WTC11 (cell line): ENCODE measurements at regions not wholly inside any gene's neighbourhood (a gene's known extent, or its start where the extent isn't known, plus 50 kb on each side); places are given as distances from the start of the nearest gene placed in this dataset.

Experiments used
- ATAC-seq: fragments of 200-7000 bp; cut with Tn5 transposase; 2 replicates; pipeline ENCODE4 v1.10.0; 2021; ENCODE audit warnings: mild to moderate bottlenecking, moderate library complexity
- CTCF ChIA-PET: fragments of 300-600 bp; sonication (Branson Sonifier 250); formaldehyde crosslinking; loops from one replicate; lab custom pipeline; 2021; ENCODE audit warnings: antibody characterized with exemption; lab: Charles Lee
- POLR2A ChIA-PET: fragments of 350-600 bp; sonication (Branson Sonifier 250); formaldehyde crosslinking; loops from one replicate; lab custom pipeline; 2021; ENCODE audit warnings: antibody characterized with exemption; lab: Charles Lee
- DNase-seq: peaks from one replicate; pipeline ENCODE4 v3.0.0; 2021; ENCODE audit warnings: low spot score
- H3K27ac Mint-ChIP-seq: 2 replicates; pipeline ENCODE4 v1.8.0; 2021; ENCODE audit warnings: mixed read lengths
- H3K27me3 Mint-ChIP-seq: 2 replicates; pipeline ENCODE4 v1.8.0; 2021; ENCODE audit warnings: low read depth, mild to moderate bottlenecking, moderate library complexity, mixed read lengths
- H3K36me3 Mint-ChIP-seq: 2 replicates; pipeline ENCODE4 v1.8.0; 2021; ENCODE audit warnings: mixed read lengths
- H3K4me1 Mint-ChIP-seq: 2 replicates; pipeline ENCODE4 v1.8.0; 2022; ENCODE audit warnings: mixed read lengths
- H3K4me3 Mint-ChIP-seq: 2 replicates; pipeline ENCODE4 v1.8.0; 2021; ENCODE audit warnings: mild to moderate bottlenecking, moderate library complexity, mixed read lengths
- H3K9me3 Mint-ChIP-seq: 2 replicates; pipeline ENCODE4 v1.8.0; 2021; ENCODE audit warnings: mixed read lengths
- CREB1 ChIP-seq: sonication (generic); formaldehyde crosslinking; IDR thresholded peaks from 2 replicates; pipeline ENCODE4 v1.8.0; 2023; ENCODE audit warnings: mild to moderate bottlenecking, missing genetic modification reagents
- GRHL2 ChIP-seq: fragments of 250-450 bp; sonication (Bioruptor Pico); IDR thresholded peaks from 2 replicates; pipeline ENCODE4 v1.8.0; 2022; ENCODE audit warnings: mild to moderate bottlenecking, moderate library complexity; ENCODE audit not compliant: insufficient replicate concordance, severe bottlenecking
- JUN ChIP-seq: sonication (generic); formaldehyde crosslinking; IDR thresholded peaks from 2 replicates; pipeline ENCODE4 v1.8.0; 2023; ENCODE audit warnings: mild to moderate bottlenecking, missing genetic modification reagents
- MYBL2 ChIP-seq: sonication (generic); formaldehyde crosslinking; IDR thresholded peaks from 2 replicates; pipeline ENCODE4 v1.8.1; 2023; ENCODE audit warnings: mild to moderate bottlenecking, moderate library complexity, missing genetic modification reagents
- NFYB ChIP-seq: sonication (generic); formaldehyde crosslinking; conservative IDR thresholded peaks from 2 replicates; pipeline ENCODE4 v1.8.0; 2022; ENCODE audit warnings: low read depth, missing genetic modification reagents
- NR2C2 ChIP-seq: sonication (generic); formaldehyde crosslinking; IDR thresholded peaks from 2 replicates; pipeline ENCODE4 v1.8.0; 2022; ENCODE audit warnings: mild to moderate bottlenecking, missing genetic modification reagents
- PRRX2 ChIP-seq: fragments of 250-450 bp; sonication (Bioruptor Pico); IDR thresholded peaks from 2 replicates; pipeline ENCODE4 v1.8.0; 2021; ENCODE audit warnings: mild to moderate bottlenecking
- TCF7 ChIP-seq: sonication (generic); formaldehyde crosslinking; IDR thresholded peaks from 2 replicates; pipeline ENCODE4 v1.8.0; 2022; ENCODE audit warnings: mild to moderate bottlenecking, low read depth, missing genetic modification reagents, moderate library complexity
- ZNF232 ChIP-seq: sonication (generic); formaldehyde crosslinking; IDR thresholded peaks from 2 replicates; pipeline ENCODE4 v1.8.0; 2022; ENCODE audit warnings: mild to moderate bottlenecking, missing genetic modification reagents
- ZNF423 ChIP-seq: fragments of 250-450 bp; sonication (Bioruptor Pico); IDR thresholded peaks from 2 replicates; pipeline ENCODE4 v2.1.2; 2022; ENCODE audit warnings: mild to moderate bottlenecking, moderate library complexity
- TF ChIP-seq, protein P1 (sequence below): fragments of 250-450 bp; sonication (Bioruptor Pico); IDR thresholded peaks from 2 replicates; pipeline ENCODE4 v2.1.2; 2022; ENCODE audit warnings: mild to moderate bottlenecking, moderate library complexity
- TF ChIP-seq, protein P2 (sequence below): sonication (generic); formaldehyde crosslinking; IDR thresholded peaks from 2 replicates; pipeline ENCODE4 v1.8.0; 2023; ENCODE audit warnings: missing genetic modification reagents, mild to moderate bottlenecking, borderline replicate concordance
- TF ChIP-seq, protein P3 (sequence below): sonication (generic); formaldehyde crosslinking; IDR thresholded peaks from 2 replicates; pipeline ENCODE4 v1.8.1; 2022; ENCODE audit warnings: mild to moderate bottlenecking, moderate library complexity, missing genetic modification reagents
- TF ChIP-seq, protein P4 (sequence below): sonication (generic); formaldehyde crosslinking; IDR thresholded peaks from 2 replicates; pipeline ENCODE4 v1.8.1; 2023; ENCODE audit warnings: mild to moderate bottlenecking, missing genetic modification reagents
- TF ChIP-seq, protein P5 (sequence below): fragments of 250-450 bp; sonication (Bioruptor Pico); IDR thresholded peaks from 2 replicates; pipeline ENCODE4 v1.9.0; 2021; ENCODE audit warnings: mild to moderate bottlenecking
- TF ChIP-seq, protein P6 (sequence below): fragments of 250-450 bp; sonication (Bioruptor Pico); IDR thresholded peaks from 2 replicates; pipeline ENCODE4 v1.8.0; 2021; ENCODE audit warnings: mild to moderate bottlenecking
- TF ChIP-seq, protein P7 (sequence below): sonication (generic); formaldehyde crosslinking; IDR thresholded peaks from 2 replicates; pipeline ENCODE4 v1.8.1; 2023; ENCODE audit warnings: mild to moderate bottlenecking, missing genetic modification reagents

DNA sequence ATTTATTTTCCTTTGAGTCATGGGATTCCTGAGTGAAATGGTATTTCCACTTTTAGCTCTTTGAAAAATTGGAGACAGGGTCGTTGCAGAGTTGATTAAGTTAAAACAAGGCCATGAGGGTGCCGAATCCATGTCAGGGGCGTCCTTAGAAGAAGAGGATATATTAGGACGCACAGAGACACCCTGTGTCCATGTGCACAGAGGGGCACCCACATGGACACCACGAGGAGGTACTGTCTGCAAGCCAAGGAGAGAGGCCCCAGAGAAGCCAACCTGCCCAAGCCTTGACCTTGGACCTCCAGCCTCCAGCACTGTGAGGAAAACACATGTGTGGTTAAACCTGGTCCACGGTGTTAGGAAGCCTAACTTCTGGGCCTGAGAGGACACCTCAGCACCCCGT lies 113.9 kb upstream of the THBS2 start:
- ChIA-PET CTCF (no interaction called here), POLR2A (no interaction called here)
- no peak overlapping the region for H3K27ac Mint-ChIP-seq
- DNase-seq (no peak), ATAC-seq (no peak)
- peaks cover 15% of the 10 kb centered on the region for H3K36me3 Mint-ChIP-seq
- no peaks in the 10 kb centered on the region; the same call in 1 of the 2 replicates for H3K27me3 Mint-ChIP-seq
- no peak overlapping the region for H3K4me3 Mint-ChIP-seq
- H3K9me3 Mint-ChIP-seq, result peaks cover 22% of the 10 kb centered on the region
- H3K4me1 Mint-ChIP-seq, result no peaks in the 10 kb centered on the region
- TF ChIP-seq, protein P1, sequence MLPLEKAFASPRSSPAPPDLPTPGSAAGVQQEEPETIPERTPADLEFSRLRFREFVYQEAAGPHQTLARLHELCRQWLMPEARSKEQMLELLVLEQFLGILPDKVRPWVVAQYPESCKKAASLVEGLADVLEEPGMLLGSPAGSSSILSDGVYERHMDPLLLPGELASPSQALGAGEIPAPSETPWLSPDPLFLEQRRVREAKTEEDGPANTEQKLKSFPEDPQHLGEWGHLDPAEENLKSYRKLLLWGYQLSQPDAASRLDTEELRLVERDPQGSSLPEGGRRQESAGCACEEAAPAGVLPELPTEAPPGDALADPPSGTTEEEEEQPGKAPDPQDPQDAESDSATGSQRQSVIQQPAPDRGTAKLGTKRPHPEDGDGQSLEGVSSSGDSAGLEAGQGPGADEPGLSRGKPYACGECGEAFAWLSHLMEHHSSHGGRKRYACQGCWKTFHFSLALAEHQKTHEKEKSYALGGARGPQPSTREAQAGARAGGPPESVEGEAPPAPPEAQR, result no peak
- TF ChIP-seq ZNF423 (CRISPR knock-in tag), result no peak
- TF ChIP-seq, protein P2, sequence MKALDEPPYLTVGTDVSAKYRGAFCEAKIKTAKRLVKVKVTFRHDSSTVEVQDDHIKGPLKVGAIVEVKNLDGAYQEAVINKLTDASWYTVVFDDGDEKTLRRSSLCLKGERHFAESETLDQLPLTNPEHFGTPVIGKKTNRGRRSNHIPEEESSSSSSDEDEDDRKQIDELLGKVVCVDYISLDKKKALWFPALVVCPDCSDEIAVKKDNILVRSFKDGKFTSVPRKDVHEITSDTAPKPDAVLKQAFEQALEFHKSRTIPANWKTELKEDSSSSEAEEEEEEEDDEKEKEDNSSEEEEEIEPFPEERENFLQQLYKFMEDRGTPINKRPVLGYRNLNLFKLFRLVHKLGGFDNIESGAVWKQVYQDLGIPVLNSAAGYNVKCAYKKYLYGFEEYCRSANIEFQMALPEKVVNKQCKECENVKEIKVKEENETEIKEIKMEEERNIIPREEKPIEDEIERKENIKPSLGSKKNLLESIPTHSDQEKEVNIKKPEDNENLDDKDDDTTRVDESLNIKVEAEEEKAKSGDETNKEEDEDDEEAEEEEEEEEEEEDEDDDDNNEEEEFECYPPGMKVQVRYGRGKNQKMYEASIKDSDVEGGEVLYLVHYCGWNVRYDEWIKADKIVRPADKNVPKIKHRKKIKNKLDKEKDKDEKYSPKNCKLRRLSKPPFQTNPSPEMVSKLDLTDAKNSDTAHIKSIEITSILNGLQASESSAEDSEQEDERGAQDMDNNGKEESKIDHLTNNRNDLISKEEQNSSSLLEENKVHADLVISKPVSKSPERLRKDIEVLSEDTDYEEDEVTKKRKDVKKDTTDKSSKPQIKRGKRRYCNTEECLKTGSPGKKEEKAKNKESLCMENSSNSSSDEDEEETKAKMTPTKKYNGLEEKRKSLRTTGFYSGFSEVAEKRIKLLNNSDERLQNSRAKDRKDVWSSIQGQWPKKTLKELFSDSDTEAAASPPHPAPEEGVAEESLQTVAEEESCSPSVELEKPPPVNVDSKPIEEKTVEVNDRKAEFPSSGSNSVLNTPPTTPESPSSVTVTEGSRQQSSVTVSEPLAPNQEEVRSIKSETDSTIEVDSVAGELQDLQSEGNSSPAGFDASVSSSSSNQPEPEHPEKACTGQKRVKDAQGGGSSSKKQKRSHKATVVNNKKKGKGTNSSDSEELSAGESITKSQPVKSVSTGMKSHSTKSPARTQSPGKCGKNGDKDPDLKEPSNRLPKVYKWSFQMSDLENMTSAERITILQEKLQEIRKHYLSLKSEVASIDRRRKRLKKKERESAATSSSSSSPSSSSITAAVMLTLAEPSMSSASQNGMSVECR (CRISPR knock-in tag), result no peak
- TF ChIP-seq, protein P3, sequence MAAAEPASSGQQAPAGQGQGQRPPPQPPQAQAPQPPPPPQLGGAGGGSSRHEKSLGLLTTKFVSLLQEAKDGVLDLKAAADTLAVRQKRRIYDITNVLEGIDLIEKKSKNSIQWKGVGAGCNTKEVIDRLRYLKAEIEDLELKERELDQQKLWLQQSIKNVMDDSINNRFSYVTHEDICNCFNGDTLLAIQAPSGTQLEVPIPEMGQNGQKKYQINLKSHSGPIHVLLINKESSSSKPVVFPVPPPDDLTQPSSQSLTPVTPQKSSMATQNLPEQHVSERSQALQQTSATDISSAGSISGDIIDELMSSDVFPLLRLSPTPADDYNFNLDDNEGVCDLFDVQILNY (CRISPR knock-in tag), result no peak
- TF ChIP-seq, protein P4, sequence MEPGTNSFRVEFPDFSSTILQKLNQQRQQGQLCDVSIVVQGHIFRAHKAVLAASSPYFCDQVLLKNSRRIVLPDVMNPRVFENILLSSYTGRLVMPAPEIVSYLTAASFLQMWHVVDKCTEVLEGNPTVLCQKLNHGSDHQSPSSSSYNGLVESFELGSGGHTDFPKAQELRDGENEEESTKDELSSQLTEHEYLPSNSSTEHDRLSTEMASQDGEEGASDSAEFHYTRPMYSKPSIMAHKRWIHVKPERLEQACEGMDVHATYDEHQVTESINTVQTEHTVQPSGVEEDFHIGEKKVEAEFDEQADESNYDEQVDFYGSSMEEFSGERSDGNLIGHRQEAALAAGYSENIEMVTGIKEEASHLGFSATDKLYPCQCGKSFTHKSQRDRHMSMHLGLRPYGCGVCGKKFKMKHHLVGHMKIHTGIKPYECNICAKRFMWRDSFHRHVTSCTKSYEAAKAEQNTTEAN, result no peak
- no peak for TF ChIP-seq NR2C2 (CRISPR knock-in tag)
- TF ChIP-seq, protein P5, sequence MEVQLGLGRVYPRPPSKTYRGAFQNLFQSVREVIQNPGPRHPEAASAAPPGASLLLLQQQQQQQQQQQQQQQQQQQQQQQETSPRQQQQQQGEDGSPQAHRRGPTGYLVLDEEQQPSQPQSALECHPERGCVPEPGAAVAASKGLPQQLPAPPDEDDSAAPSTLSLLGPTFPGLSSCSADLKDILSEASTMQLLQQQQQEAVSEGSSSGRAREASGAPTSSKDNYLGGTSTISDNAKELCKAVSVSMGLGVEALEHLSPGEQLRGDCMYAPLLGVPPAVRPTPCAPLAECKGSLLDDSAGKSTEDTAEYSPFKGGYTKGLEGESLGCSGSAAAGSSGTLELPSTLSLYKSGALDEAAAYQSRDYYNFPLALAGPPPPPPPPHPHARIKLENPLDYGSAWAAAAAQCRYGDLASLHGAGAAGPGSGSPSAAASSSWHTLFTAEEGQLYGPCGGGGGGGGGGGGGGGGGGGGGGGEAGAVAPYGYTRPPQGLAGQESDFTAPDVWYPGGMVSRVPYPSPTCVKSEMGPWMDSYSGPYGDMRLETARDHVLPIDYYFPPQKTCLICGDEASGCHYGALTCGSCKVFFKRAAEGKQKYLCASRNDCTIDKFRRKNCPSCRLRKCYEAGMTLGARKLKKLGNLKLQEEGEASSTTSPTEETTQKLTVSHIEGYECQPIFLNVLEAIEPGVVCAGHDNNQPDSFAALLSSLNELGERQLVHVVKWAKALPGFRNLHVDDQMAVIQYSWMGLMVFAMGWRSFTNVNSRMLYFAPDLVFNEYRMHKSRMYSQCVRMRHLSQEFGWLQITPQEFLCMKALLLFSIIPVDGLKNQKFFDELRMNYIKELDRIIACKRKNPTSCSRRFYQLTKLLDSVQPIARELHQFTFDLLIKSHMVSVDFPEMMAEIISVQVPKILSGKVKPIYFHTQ, result no peak

DNA sequence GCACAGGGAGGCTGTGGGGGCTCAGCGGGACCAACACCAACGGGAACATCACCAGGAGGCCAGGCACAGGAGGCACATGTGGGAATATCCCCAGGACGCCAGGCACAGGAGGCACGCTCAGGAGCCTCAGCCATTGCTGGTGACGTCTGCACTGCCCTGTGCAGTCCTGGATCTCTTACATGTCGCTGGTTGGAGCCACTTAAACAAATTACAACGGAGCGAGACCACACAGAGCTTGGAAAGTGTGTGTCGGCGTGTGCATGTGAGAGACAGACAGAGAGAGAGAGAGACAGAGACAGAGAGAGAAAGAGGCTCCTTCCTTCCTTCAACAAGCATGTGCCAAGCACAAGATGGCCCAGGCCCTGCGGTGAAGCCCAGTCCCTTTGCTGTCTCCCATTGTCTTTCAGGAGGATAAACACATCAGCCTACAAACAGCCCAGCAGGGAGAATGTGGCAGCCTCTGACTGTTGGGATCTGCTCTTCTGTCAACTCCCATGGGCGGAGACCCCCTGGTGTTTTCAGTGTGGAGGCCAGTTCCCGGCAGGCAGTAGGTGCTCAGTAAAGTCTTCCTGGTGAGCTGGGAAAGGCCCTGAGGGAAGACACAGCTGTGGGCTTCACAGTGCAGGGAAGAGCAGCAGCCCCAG lies 112.7 kb upstream of the THBS2 start:
- CTCF ChIA-PET, result no interaction called here
- DNase-seq (no peak), ATAC-seq (no peak)
- peaks cover 15% of the 10 kb centered on the region for H3K36me3 Mint-ChIP-seq
- H3K4me1 Mint-ChIP-seq, result no peaks in the 10 kb centered on the region
- no peaks in the 10 kb centered on the region; the same call in 1 of the 2 replicates for H3K27me3 Mint-ChIP-seq
- POLR2A ChIA-PET, result no interaction called here
- no peak overlapping the region for H3K27ac Mint-ChIP-seq
- TF ChIP-seq ZNF423 (CRISPR knock-in tag) (peak; percentile 54), CREB1 (no peak)
- H3K9me3 Mint-ChIP-seq, result peaks cover 22% of the 10 kb centered on the region
- H3K4me3 Mint-ChIP-seq, result no peak overlapping the region

DNA sequence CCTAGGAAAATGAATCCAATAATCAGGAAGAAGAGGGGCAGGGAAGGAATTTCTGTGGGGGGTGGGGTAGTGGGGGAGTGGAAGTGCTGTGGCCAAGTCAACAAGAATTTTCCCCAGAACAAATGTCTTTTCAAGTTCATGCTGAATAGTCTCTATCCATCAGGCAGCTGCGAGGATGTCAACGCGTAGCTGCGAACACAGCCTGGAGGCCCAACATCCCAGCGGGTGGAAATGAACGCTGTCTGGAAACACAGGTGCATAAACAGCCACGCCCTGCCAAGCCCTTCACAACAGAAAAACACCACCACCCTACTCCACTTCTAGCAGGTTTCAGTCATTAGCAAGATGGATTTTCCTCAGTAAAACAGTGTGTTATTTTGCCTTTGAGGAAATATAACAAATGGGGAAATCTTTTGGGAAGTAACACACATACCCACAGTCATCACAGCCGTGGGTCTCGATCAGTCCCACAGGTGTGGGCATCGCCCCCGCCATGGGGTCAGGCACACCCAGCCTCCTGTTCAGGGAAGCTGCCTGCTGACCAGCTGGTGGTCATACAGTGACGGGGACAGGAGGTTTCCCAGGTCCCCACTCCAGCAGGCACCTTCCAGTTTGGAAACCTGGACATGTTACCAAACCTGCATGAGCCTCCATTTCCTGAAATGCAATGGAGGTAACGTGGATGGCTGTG lies 112.1 kb upstream of the THBS2 start:
- ChIA-PET CTCF (no interaction called here), POLR2A (no interaction called here)
- peaks cover 15% of the 10 kb centered on the region for H3K36me3 Mint-ChIP-seq
- ATAC-seq, result no peak
- no peak overlapping the region for H3K27ac Mint-ChIP-seq
- peaks cover 22% of the 10 kb centered on the region for H3K9me3 Mint-ChIP-seq
- no peaks in the 10 kb centered on the region for H3K4me1 Mint-ChIP-seq
- no peak overlapping the region for H3K4me3 Mint-ChIP-seq
- DNase-seq, result no peak
- H3K27me3 Mint-ChIP-seq, result no peaks in the 10 kb centered on the region; the same call in 1 of the 2 replicates
- TF ChIP-seq, protein P6, sequence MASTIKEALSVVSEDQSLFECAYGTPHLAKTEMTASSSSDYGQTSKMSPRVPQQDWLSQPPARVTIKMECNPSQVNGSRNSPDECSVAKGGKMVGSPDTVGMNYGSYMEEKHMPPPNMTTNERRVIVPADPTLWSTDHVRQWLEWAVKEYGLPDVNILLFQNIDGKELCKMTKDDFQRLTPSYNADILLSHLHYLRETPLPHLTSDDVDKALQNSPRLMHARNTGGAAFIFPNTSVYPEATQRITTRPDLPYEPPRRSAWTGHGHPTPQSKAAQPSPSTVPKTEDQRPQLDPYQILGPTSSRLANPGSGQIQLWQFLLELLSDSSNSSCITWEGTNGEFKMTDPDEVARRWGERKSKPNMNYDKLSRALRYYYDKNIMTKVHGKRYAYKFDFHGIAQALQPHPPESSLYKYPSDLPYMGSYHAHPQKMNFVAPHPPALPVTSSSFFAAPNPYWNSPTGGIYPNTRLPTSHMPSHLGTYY (CRISPR knock-in tag), result no peak
- TF ChIP-seq MYBL2 (CRISPR knock-in tag) (no peak), PRRX2 (CRISPR knock-in tag) (no peak), NFYB (no peak), GRHL2 (no peak), TCF7 (CRISPR knock-in tag) (no peak), JUN (CRISPR knock-in tag) (no peak), ZNF232 (CRISPR knock-in tag) (no peak)
- TF ChIP-seq, protein P7, sequence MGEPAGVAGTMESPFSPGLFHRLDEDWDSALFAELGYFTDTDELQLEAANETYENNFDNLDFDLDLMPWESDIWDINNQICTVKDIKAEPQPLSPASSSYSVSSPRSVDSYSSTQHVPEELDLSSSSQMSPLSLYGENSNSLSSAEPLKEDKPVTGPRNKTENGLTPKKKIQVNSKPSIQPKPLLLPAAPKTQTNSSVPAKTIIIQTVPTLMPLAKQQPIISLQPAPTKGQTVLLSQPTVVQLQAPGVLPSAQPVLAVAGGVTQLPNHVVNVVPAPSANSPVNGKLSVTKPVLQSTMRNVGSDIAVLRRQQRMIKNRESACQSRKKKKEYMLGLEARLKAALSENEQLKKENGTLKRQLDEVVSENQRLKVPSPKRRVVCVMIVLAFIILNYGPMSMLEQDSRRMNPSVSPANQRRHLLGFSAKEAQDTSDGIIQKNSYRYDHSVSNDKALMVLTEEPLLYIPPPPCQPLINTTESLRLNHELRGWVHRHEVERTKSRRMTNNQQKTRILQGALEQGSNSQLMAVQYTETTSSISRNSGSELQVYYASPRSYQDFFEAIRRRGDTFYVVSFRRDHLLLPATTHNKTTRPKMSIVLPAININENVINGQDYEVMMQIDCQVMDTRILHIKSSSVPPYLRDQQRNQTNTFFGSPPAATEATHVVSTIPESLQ (CRISPR knock-in tag), result no peak
